ENCODE measurements at regions not wholly inside any gene's neighbourhood (a gene's known extent, or its start where the extent isn't known, plus 50 kb on each side); places are given as distances from the start of the nearest gene placed in this dataset.

GRCh38 chr19:28242317-28242927, 970.5 kb downstream of the UQCRFS1 start:
- DNase-seq, result peak; percentile 10

GRCh38 chr19:28239270-28239669, 973.7 kb downstream of the UQCRFS1 start:
- DNase-seq, result no peak

GRCh38 chr19:28238270-28238820, 974.6 kb downstream of the UQCRFS1 start:
- no peak for DNase-seq

GRCh38 chr19:28235606-28236125, 977.3 kb downstream of the UQCRFS1 start:
- no peak for DNase-seq

DNA sequence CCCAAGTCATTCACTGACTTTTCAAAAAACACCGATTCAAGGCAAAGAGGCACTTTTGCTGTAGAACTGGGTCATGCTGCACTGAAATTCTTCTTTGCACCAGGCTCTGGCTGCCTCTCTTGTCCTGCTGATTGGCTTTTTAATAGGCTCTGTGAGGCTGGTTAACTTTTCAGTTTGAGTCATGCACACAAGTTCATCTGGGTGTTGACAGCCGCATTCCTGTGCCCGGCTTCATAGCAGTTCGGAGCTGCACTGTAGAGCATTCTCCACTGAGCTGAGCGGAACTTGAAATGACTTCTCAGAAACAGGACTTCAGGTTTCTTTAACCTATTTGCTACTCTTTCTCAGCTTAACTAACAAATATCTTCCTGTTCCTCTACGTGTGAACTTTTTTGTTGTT, 978.3 kb downstream of the UQCRFS1 start:
- DNase-seq, result no peak

DNA sequence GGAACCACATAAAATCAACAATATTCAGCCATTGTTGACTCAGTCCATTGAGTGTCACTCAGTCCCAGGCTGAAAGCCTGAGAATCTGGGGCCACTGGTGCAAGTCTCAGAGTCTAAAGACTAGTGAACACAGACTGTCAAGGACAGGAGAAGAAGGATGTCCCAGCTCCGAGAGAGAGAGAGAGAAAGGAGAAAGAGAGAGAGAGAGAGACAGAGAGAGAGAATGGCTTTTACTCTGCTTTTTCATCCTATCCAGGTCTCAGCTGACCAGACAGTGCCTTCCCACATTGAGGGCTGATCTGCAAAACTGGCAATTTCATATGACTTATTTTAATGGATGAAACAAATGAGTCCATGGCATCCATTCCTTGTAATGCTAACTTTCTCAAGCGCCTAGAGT, 984.1 kb downstream of the UQCRFS1 start:
- DNase-seq, result no peak

- no peak for DNase-seq
Measured at GRCh38 chr19:28224441-28224840, 988.5 kb downstream of the UQCRFS1 start.

DNA sequence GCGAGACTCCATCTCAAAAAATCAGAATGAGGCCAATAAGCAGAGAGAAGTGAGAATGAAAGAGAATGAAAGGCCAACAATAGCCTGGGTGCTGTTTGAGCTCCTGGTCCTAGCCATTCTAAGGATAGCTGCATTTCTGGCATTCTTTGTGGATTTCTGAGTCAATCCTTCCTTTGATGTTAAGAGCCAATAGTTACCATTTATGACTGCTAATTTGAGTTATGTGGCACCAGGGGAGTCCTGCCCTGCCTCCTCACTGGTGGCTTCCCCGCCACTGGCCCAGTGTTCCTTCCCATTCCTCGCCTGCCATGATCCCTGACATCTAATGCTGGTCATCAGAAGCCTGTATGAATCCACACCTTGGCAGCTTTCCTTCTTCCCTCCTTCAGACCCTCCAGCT, 991.2 kb downstream of the UQCRFS1 start:
- no peak for DNase-seq

DNA sequence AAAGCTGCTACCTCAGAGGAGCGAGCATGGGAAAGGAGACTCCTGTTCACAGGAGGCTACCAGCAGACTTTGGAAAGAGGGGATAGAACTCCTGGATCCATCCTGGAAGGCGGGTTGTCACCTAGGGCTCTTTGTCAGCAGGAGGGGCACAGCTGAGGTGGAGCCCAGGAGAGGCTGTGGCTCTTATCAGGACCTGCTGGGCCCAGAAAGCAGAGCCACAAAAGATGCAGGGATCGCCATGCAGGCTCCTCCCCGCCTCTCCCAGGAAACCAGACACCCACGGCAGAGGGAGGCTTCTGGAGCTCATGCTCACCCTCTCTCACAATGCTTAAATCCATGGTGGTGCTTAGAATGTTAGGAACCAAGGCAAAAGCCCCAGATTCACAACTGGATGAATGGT, 994.2 kb downstream of the UQCRFS1 start:
- DNase-seq, result no peak

DNA sequence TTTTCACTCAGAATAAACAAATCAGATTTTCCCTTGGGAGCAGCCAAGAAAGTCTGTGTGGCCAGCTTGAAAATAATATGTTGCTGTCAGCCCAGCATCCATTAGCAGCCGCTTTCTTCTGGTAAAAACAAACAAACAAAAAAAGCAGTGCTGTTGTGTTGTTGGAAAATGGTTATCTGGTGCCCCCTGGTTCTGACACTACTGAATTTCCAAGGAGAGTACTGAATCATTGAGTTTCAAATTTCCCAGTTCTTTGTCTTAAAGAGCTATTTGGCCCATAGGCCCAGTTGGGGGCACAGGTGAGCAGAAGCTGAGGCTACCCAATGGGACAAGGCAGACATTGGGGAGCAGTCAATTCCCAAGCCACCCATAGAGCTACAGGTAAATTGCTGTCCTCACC, 995.9 kb downstream of the UQCRFS1 start:
- DNase-seq, result no peak

- DNase-seq, result peak; percentile 17
Measured at GRCh38 chr19:28213470-28214082, 999.4 kb downstream of the UQCRFS1 start.

DNA sequence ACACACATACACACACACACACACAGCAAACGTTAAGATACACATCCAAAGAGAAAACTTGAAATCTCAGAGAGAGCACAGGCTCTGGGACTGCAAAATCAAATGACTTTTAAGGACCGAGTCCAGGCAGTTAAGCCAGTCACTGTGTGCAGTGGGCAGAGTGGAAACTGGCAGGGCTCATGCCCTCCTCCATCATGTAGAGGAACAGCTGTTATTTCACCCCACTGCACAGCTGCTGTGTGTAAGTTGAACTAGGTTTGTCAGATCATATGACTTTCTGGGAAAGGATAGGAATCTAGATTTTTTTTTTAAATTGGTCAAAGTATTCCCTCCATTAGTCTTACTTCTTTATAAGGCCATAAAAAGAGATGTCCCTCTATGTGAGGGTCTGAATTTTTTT, 1002.1 kb downstream of the UQCRFS1 start:
- DNase-seq, result no peak

DNA sequence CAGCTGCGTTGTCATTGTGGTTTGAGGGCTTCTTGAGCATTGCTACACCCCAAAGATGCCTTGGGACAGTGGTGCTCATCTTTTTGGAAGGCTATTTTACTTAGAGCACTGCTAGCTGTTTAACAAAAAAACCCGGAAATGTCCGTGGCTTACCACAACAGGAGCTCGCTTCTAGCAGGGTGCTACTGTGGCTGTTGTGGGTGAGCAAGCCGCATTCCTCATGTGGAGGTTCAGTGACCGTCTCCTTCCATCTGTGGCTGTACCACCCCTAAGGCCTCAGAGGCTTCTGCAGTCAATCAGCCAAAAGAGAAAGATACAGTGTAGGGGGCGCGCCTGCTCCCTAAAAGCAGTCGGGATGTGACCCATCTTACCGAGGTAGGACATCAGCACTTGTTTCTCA, 1004.2 kb downstream of the UQCRFS1 start:
- DNase-seq, result no peak

- DNase-seq, result no peak
Measured at GRCh38 chr19:28207244-28207643, 1005.7 kb downstream of the UQCRFS1 start.

GRCh38 chr19:28201462-28201943, 1011.4 kb downstream of the UQCRFS1 start:
- DNase-seq, result no peak

DNA sequence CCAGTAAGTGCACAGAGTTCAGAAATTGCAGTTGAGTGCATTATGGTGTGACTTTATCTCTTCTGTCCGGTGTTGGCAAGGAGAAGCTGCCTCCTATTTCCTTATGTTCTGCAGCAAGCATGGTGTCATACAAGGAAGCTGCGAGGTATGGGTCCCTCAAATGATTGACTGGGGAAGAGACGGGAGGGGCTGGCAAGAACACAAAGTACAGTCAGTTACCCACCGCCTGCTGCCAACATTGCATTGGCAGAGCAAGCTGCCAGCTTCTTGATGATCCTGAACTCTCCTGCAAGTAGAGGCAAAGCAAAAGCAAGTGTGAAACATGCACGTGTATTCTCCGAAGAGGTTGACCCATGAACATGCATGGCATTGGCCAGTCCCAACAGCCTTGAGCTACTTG, 1013.6 kb downstream of the UQCRFS1 start:
- no peak for DNase-seq

DNA sequence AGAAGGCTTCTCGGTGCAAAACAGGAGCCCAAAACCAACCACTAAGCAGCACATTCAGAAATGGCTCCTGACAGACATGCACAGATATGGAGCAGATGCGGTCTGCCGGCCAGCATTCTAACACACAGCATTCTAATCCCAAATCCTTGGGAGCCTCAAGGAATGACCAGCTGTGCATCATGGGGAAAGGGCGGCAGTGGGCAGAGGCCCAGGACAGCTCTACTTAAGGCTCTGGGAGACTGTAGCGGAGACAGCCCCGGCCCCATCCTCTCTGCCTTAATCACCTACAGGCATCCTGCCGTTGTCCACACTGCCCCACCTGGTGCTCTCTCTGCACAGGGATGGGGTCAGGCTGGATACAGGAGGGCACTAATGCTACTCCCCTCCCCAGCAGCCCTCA, 1016.0 kb downstream of the UQCRFS1 start:
- no peak for DNase-seq

- DNase-seq, result no peak
Measured at GRCh38 chr19:28196101-28196500, 1016.9 kb downstream of the UQCRFS1 start.

GRCh38 chr19:28185646-28186045, 1027.3 kb downstream of the UQCRFS1 start:
- DNase-seq, result no peak

- DNase-seq, result no peak
Measured at GRCh38 chr19:28184997-28185396, 1028.0 kb downstream of the UQCRFS1 start.

- no peak for DNase-seq
Measured at GRCh38 chr19:28176193-28176592, 1036.8 kb downstream of the UQCRFS1 start.

GRCh38 chr19:28171983-28172382, 1041.0 kb downstream of the UQCRFS1 start:
- no peak for DNase-seq

- DNase-seq, result no peak
Measured at GRCh38 chr19:28170066-28170465, 1042.9 kb downstream of the UQCRFS1 start.

DNA sequence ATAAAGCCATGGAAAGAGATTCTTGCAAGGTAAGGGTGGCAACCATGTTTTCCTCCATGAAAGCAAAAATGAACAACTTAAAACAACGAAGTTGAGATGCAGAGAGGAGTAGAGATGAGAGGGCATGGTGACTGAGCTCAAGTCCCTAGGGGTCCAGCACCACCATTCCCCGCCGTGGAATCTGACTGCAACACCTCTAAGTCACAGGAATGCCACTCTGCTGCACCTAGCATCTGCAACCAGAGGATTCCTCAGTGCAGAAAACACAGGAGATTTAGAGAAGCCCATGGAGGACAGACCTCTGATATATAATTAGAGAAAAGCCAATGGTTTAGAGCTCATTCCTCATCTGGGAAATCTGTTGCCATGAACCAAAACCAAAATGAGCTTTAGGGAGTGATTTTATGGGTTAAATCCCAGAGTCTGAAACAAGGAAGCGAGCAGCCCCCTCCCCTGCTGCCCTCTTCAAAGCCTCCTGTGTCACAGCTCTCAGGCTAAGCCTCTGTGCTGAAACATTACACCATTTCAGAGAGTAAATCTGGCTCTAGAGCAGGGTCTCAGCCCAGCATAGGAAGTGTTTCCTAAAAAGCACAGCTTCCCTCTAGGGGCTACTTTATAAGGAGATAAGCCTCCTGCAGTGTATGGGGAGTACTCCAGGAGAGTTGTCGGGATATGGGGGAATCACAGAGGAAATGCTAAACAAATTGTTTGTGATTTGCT, 1043.6 kb downstream of the UQCRFS1 start:
- no peak for DNase-seq

Data from DMS 273 treated with DMSO at 0.1 percent for 48 hours (cell line).